HCT116 (cell line): ENCODE measurements at regions not wholly inside any gene's neighbourhood (a gene's known extent, or its start where the extent isn't known, plus 50 kb on each side); places are given as distances from the start of the nearest gene placed in this dataset.

ENCODE experiments used
- ATAC-seq: fragments of 200-7000 bp; cut with Tn5 transposase; 2 replicates; pipeline ENCODE4 v1.9.1; 2020; ENCODE audit warnings: mild to moderate bottlenecking, moderate library complexity
- BruUV-seq: library from RNA; stranded (reverse); fragments of 400-500 nt; replicated peaks from 2 replicates; lab custom pipeline; 2021; lab: Mats Ljungman, UMichigan
- CTCF ChIA-PET: fragments of 300-600 bp; sonication (Branson Sonifier 250); formaldehyde crosslinking; loops from one replicate; lab custom pipeline; 2021; ENCODE audit warnings: antibody characterized with exemption; lab: Charles Lee
- POLR2A ChIA-PET: fragments of 300-600, 350-600 bp; sonication (Branson Sonifier 250); formaldehyde crosslinking; loops from one replicate; lab custom pipeline; 2021; ENCODE audit warnings: antibody characterized with exemption; lab: Charles Lee
- RAD21 ChIA-PET, 2 experiments: fragments of 300-600 bp; sonication (Branson Sonifier 250); formaldehyde crosslinking; loops; one replicate each; lab custom pipeline; 2023; ENCODE audit warnings: low total read pairs in 2 of 2; ENCODE audit not compliant: uncharacterized antibody in 2 of 2, unreplicated experiment in 2 of 2, low non-redundant PET in 1 of 2; lab: Charles Lee
- DNase-seq: peaks from one replicate; pipeline ENCODE4 v3.0.0-alpha.2; 2010; ENCODE audit warnings: low read depth, low spot score
- H2AFZ ChIP-seq: fragments of 200-600 bp; shearing (Covaris generic), sonication (generic); 2 replicates; pipeline ENCODE4 v1.6.1; 2017; ENCODE audit warnings: low read depth, mixed run types, mixed read lengths, antibody characterized with exemption, low read length; ENCODE audit not compliant: poor library complexity, severe bottlenecking
- H3K27ac ChIP-seq: 2 replicates; pipeline ENCODE4 v1.5.1; 2012; ENCODE audit warnings: low read depth, low read length
- H3K27me3 ChIP-seq: fragments of 200-600 bp; sonication (generic); 2 replicates; pipeline ENCODE4 v1.6.1; 2016; ENCODE audit warnings: mixed run types, low read length, mixed read lengths; ENCODE audit not compliant: insufficient read depth
- H3K36me3 ChIP-seq, 2 experiments: fragments of 200-500 bp in 1 of 2; fragments of 200-600 bp in 1 of 2; sonication (Bioruptor generic) in 1 of 2; sonication (generic) in 1 of 2; 2 replicates each; pipeline versions ENCODE4 v1.5.1 to v1.6.1; 2014 to 2016; ENCODE audit warnings: low read length in 2 of 2, inconsistent platforms in 1 of 2, mixed read lengths in 1 of 2, mixed run types in 1 of 2; ENCODE audit not compliant: insufficient read depth in 2 of 2, control insufficient read depth in 1 of 2
- H3K4me1 ChIP-seq, 2 experiments: fragments of 200-600 bp in 1 of 2; sonication (generic) in 1 of 2; 2 replicates each; pipeline versions ENCODE4 v1.5.1 to v1.6.1; 2012 to 2017; ENCODE audit warnings: low read length in 2 of 2, inconsistent platforms in 1 of 2, mild to moderate bottlenecking in 1 of 2, mixed read lengths in 1 of 2, mixed run types in 1 of 2, moderate library complexity in 1 of 2; ENCODE audit not compliant: insufficient read depth in 2 of 2, control insufficient read depth in 1 of 2
- H3K4me2 ChIP-seq: fragments of 200-600 bp; sonication (generic); 2 replicates; pipeline ENCODE4 v1.6.1; 2017; ENCODE audit warnings: mixed run types, low read length, mixed read lengths
- H3K4me3 ChIP-seq, 2 experiments: fragments of 200-600 bp in 1 of 2; sonication (generic) in 1 of 2; replicated peaks in 1 of 2; 2 replicates each; pipeline ENCODE4 v1.5.1; 2011 to 2016; ENCODE audit warnings: low read length in 2 of 2, control low read depth in 1 of 2, low read depth in 1 of 2, mild to moderate bottlenecking in 1 of 2, mixed read lengths in 1 of 2, mixed run types in 1 of 2
- H3K79me2 ChIP-seq: fragments of 200-600 bp; sonication (generic); 2 replicates; pipeline ENCODE4 v1.6.1; 2017; ENCODE audit warnings: mild to moderate bottlenecking, mixed run types, low read length, moderate library complexity, mixed read lengths; ENCODE audit not compliant: insufficient read depth
- H3K9ac ChIP-seq: fragments of 200-600 bp; sonication (generic); 2 replicates; pipeline ENCODE4 v1.6.1; 2016; ENCODE audit warnings: low read length, mixed read lengths
- H3K9me2 ChIP-seq: fragments of 200-600 bp; sonication (generic), shearing (Covaris generic); 2 replicates; pipeline ENCODE4 v1.6.1; 2017; ENCODE audit warnings: mixed run types, mild to moderate bottlenecking, moderate library complexity; ENCODE audit not compliant: insufficient read depth
- H3K9me3 ChIP-seq, 2 experiments: fragments of 200-500 bp in 1 of 2; fragments of 200-600 bp in 1 of 2; sonication (Bioruptor generic) in 1 of 2; sonication (generic) in 1 of 2; 2 replicates each; pipeline ENCODE4 v1.6.1; 2014 to 2017; ENCODE audit warnings: low read length in 2 of 2, mixed read lengths in 2 of 2, inconsistent platforms in 1 of 2, low read depth in 1 of 2, mild to moderate bottlenecking in 1 of 2, mixed run types in 1 of 2, moderate library complexity in 1 of 2; ENCODE audit not compliant: control insufficient read depth in 1 of 2, insufficient read depth in 1 of 2
- H4K20me1 ChIP-seq: fragments of 200-600 bp; sonication (generic), shearing (Covaris generic); 2 replicates; pipeline ENCODE4 v1.6.1; 2017; ENCODE audit warnings: mixed run types, mild to moderate bottlenecking, moderate library complexity; ENCODE audit not compliant: insufficient read depth
- CEBPB ChIP-seq: IDR thresholded peaks from 2 replicates; pipeline ENCODE4 v1.6.1; 2012; ENCODE audit warnings: low read depth
- CTCF ChIP-seq, 3 experiments: fragments of 200-600 bp in 1 of 3; sonication (generic) in 1 of 3; IDR thresholded peaks in 2 of 3; conservative IDR thresholded peaks in 1 of 3; 2 replicates each; pipeline ENCODE4 v1.5.1; 2012 to 2017; ENCODE audit warnings: low read depth in 2 of 3, low read length in 2 of 3, antibody characterized with exemption in 1 of 3, borderline replicate concordance in 1 of 3, control low read depth in 1 of 3, mild to moderate bottlenecking in 1 of 3, mixed read lengths in 1 of 3, mixed run types in 1 of 3, moderate library complexity in 1 of 3; ENCODE audit not compliant: insufficient read depth in 1 of 3
- EGR1 ChIP-seq: IDR thresholded peaks from 2 replicates; pipeline ENCODE4 v1.6.1; 2012; ENCODE audit warnings: low read depth
- ELF1 ChIP-seq: IDR thresholded peaks from 2 replicates; pipeline ENCODE4 v1.6.1; 2012; ENCODE audit warnings: low read depth, borderline replicate concordance
- EZH2 ChIP-seq: fragments of 200-600 bp; sonication (generic); IDR thresholded peaks from 2 replicates; pipeline ENCODE4 v1.6.1; 2017; ENCODE audit warnings: antibody characterized with exemption, mixed run types
- JUND ChIP-seq: IDR thresholded peaks from 2 replicates; pipeline ENCODE4 v1.6.1; 2012
- MAX ChIP-seq: IDR thresholded peaks from 2 replicates; pipeline ENCODE4 v1.6.1; 2012
- POLR2AphosphoS5 ChIP-seq: IDR thresholded peaks from 2 replicates; pipeline ENCODE4 v1.6.1; 2011; ENCODE audit warnings: mild to moderate bottlenecking, low read depth, low read length, moderate library complexity
- SIN3A ChIP-seq: IDR thresholded peaks from 2 replicates; pipeline ENCODE4 v1.6.1; 2012; ENCODE audit warnings: low read depth
- SP1 ChIP-seq: IDR thresholded peaks from 2 replicates; pipeline ENCODE4 v1.6.1; 2012; ENCODE audit warnings: low read depth
- TCF7L2 ChIP-seq: IDR thresholded peaks from 2 replicates; pipeline ENCODE4 v1.7.0; 2011; ENCODE audit warnings: borderline replicate concordance, inconsistent platforms; ENCODE audit not compliant: insufficient read depth, insufficient read length; ENCODE audit errors: extremely low read depth
- ZBTB33 ChIP-seq: IDR thresholded peaks from 2 replicates; pipeline ENCODE4 v1.6.1; 2011; ENCODE audit warnings: mild to moderate bottlenecking, low read length, moderate library complexity; ENCODE audit not compliant: insufficient replicate concordance; ENCODE audit errors: extremely low read depth
- ZNF274 ChIP-seq: fragments of 200-500 bp; sonication (Bioruptor generic); IDR thresholded peaks from 2 replicates; pipeline ENCODE4 v1.6.1; 2014; ENCODE audit warnings: mild to moderate bottlenecking, low read depth, low read length, inconsistent platforms
- intact Hi-C: fragments of 100-400 bp; cut with micrococcal nuclease; formaldehyde crosslinking; loops from 2 replicates; pipeline ENCODE4 v1.10.0; 2022

- Histone ChIP-seq H3K9me2 (no peaks in the 10 kb centered on the region), H4K20me1 (no peaks in the 10 kb centered on the region), H3K27me3 (no peaks in the 10 kb centered on the region), H3K27ac (no peak overlapping the region), H3K4me2 (no peak overlapping the region), H3K4me3 (no peak overlapping the region), H3K36me3 (no peaks in the 10 kb centered on the region), H3K4me1 (no peaks in the 10 kb centered on the region), H3K9ac (no peak overlapping the region), H3K79me2 (no peaks in the 10 kb centered on the region), H2AFZ (no peak overlapping the region), H3K9me3 (no peaks in the 10 kb centered on the region)
- no TSS peak for BruUV-seq
- ChIA-PET RAD21 (no interaction called here), CTCF (no interaction called here), POLR2A (no interaction called here)
- TF ChIP-seq SP1 (no peak), SIN3A (no peak), ZNF274 (no peak), EGR1 (no peak), CTCF (IDR thresholded peaks at IDR 0.05 in 2 of 3, conservative IDR thresholded peaks at IDR 0.05 in 1 of 3; ENCODE audit: borderline replicate concordance in 1 of 3, insufficient read depth in 1 of 3, low read depth in 2 of 3, low read length in 2 of 3) (no peak), EZH2 (no peak), CEBPB (no peak), ZBTB33 (no peak), ELF1 (no peak), TCF7L2 (no peak), POLR2AphosphoS5 (no peak), JUND (no peak), MAX (no peak)
- intact Hi-C loops = no loop called here
- no peak for ATAC-seq
- DNase-seq = no peak
Observed at GRCh38 chr12:91655966-91656365, 473.3 kb upstream of the DCN start.
